GM19043 (cell line): ENCODE measurements at regions not wholly inside any gene's neighbourhood (a gene's known extent, or its start where the extent isn't known, plus 50 kb on each side); places are given as distances from the start of the nearest gene placed in this dataset.

Experiments used
- ATAC-seq: cut with Tn5 transposase; IDR thresholded peaks from one replicate; pipeline ENCODE4 v1.9.1; 2021; ENCODE audit warnings: low read depth; ENCODE audit not compliant: unreplicated experiment

DNA sequence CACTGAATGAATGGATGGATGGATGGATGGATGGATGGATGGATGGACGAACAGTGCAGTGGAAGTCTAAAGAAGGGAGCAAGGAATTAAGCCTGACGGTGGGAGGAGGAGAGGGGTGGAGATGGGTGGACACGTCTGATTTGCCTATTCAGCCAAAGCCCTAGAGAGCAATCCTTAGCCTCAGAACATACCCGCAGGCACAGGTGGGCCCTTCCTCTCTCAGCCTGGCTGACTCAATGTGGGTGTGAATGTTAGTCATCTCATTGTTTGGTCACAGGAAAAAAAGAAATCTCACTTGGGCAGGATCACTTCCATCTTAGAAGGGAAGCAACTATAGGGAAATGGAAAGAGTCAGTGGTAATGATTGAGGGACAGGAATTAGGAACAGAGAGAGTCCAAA is 165.9 kb downstream of the PJA1 start:
- ATAC-seq: no peak

- no peak for ATAC-seq
These were observed 166.5 kb downstream of the PJA1 start for GRCh38 chrX:68998716-68999115.

GRCh38 chrX:68997911-68998310 is 167.3 kb downstream of the PJA1 start:
- no peak for ATAC-seq

DNA sequence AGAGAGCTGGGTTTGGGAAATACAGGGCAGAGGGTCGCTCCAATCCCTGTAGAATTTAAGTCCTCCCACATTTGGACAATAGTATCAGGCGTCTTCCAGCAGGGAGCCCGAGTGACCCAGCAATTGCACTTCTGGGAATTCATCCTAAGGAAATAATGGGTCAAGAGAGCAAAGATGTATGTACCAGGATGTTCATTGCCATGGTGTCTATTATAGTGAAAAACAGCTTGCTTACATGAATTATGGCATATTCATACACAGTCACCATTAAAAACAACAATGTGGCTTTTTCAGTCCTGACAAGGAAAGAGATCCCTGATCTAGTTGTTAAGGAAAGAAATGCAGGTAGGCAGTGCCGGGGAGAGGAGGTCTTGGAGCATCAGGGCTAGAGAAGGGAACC is 167.7 kb downstream of the PJA1 start:
- ATAC-seq: no peak

DNA sequence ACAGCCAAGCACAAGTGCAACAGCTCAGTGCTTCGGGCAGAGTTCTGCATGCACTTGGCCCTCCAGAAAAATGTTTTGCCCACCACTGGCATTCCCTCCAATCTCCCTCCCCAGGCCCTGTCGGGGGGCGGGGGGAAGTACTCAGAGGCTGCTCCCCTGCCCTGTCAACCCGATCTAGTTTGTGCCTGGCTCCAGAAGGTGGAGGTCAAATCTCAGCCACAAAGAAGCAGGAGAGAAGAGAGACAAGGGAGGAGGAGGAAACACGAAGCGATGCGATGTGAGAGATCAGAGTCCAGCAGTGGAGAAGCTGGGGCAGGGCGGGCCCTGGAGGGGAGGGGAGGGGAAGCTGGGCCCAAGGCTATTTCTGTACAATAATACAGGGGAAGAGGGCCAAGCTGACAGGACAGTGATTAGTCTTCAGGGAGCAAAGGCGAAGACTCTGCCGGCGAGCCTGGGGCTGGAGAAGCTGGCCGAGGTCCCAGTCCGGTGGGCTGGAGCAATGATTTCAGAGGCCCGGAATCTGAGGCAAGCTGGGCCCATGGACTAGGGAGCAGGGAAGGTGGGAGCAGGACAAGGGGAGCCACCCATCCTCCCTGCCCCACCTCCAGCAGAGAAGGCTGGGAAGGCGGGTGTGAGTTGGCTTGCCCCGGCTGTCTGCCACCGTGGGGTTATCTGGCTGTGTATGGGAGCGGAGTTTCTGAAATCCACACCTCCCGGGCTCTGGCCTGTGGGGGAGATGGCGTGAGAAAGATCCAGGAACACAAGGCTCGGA is 167.1 kb downstream of the EFNB1 start:
- ATAC-seq: no peak

GRCh38 chrX:68995386-68995779 is 166.6 kb downstream of the EFNB1 start:
- ATAC-seq: no peak

GRCh38 chrX:68994891-68995255 is 166.1 kb downstream of the EFNB1 start:
- no peak for ATAC-seq

DNA sequence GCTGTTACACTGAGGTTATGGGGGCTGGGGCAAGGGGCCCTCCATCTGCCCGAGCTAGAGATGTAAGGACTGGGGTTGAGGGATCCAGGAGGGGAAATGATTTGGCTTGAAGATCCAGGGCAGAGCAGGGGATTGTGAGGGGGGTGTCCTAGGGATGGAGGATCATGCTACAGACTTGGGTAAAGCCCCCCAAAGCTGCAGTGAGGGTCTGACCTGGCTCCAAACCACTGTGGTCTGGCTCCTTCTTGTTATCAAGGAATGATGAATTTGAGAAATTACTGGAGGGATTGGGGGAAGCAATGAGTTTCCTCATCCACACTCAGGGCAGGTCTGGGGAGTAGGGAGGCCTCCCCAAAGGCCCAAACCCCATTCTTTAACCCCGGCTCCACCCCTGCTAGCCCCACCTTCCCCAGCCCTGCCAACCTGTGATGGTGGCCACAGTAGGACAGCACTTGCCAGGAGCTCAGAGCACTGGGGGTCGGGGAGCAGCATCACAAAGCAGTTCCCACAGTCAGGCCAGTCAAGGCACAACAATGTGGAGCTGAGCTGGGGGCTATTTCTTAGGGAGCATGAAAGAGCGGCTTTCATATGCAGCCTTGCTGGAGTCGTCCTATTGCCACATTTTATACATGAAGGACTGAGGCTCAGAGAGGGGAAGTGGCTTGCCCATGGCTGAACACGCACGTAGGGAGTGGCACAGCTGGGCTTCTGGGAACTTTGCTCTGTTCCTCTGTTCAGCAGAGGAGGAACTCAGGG is 165.5 kb downstream of the EFNB1 start:
- ATAC-seq: no peak

DNA sequence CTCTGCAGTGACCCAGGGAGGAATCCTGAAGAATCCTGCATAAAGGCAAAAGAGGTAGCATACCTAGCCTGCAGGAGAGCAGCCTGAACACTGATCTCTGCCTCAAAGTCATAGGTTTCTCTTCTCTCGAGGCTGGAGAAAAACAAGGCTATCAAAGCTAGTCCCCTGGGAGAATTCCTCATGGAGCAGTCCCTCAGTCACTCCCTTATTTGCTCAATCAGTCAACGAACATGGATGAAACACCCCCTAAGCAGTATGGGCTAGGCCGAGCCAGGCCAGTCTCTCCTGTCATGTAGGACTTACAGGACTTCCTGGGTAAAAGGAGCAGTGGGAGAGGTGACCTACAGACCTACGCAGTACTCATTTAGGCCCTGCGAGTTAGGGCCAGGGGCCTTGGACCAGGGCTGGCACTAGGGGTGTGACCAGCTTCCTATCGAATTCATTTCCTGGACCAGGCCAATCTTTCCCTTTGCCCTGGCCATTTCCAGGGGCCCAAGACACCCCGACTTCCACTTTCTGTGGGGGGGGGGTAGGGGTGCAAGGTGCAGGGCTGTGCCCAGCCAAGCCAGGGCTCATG is 164.1 kb downstream of the EFNB1 start:
- ATAC-seq: no peak

GRCh38 chrX:68991691-68992345 is 163.0 kb downstream of the EFNB1 start:
- ATAC-seq: no peak

DNA sequence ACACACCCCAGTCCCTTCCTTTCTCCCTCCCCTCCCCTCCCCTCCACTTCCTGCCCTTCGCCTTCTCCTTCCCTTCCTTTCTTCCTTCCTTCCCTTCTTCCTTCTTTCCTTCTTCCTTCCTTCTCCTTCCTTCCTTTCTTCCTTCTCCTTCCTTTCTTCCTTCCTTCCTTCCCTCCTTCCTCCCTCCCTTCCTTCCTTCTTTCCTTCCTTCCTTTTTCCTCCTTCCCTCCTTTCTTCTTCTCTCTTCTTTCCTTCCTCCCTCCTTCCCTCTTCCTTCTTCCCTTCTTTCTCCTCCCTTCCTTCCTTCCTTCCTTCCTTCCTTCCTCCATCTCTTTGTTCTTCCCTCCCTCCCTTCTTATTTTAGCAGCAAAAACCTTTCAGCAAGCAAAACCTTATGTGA is 162.1 kb downstream of the EFNB1 start:
- no peak for ATAC-seq

DNA sequence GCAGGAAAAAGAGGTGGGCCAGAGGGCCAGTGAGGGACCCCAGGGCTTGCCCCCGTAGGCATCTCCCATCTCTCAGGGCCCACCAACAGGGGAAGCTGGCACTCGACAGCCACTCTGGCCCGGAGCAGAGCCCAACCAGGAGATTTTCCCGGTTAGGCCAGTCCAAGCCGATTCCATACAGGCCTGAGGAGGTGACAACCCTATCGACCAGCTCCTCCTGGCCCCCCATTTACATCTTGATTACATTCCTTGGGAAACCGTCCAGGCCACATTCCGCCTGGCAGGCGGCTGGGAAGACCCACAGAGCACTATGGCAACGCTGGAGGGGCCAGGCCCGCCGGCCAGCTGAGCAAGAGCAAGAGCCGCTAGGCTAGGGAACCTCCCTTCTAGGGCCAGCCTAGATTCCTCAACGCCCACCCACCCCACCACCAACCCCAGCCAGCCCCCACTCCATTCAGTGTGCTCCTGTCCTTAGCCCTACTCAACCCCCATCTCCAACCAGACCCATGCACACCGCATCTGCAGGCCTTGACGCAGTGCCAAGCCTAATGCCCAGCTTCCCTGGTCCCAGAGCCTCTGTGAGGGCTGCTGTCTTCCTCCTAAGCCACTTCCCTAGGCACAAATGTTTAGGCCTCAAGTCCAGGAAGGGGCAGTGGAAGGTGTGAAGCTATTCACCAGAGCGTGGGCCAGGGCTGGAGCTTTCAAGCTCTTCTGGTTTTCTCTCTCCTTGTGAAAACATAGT is 161.2 kb downstream of the EFNB1 start:
- ATAC-seq: no peak

- ATAC-seq: no peak
These were observed 160.6 kb downstream of the EFNB1 start for GRCh38 chrX:68989456-68989855.

GRCh38 chrX:68988865-68989264 is 160.0 kb downstream of the EFNB1 start:
- no peak for ATAC-seq

DNA sequence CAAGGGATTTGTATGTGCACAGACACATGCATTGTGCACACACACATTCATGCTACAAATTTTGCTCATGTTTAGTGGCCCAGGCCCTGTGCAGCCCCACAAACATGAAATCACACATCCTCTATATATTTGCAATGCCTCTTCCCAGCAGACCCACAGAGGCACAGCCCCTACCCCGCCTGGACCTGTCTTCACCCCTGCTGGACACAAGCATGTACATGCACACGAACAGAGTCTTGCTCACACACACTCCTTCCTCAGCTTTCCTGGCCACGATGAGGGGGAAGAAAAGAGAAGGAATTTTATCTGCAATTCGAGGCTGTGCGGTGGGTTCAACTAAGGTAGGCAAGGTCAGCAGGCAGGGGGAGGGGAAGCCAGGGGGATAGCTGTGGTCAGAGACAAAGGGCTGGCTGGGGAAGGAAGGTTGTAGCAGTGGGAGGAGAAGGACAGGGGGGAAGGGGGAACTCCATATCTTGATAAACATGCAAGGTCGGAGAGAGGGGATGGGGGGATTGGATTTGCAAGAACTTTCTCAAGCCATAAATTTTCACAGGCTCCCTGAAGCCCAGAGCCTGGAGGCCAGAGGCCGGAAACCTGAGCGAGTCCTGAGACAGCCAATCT is 156.4 kb downstream of the EFNB1 start:
- no peak for ATAC-seq

GRCh38 chrX:68983004-68983857 is 154.4 kb downstream of the EFNB1 start:
- no peak for ATAC-seq

DNA sequence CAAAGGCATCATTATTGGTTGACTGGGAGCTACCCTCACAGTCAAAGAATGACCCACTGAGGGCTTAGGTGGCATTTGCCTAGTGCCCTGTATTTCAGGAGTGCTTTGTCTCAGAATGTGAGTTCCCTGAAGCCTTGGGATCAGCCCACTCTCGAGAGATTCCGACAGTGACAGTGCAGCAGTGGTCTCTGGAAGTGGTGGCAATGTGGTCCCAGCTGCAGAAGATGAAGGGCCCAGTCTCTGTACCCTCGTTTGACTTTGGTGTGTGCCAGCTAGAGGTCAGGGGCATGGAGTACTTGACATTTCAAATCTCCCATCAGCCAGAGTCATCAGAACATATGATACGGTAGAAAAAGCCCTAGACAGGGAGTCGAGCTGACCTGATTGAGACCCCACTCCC is 153.7 kb downstream of the EFNB1 start:
- no peak for ATAC-seq

DNA sequence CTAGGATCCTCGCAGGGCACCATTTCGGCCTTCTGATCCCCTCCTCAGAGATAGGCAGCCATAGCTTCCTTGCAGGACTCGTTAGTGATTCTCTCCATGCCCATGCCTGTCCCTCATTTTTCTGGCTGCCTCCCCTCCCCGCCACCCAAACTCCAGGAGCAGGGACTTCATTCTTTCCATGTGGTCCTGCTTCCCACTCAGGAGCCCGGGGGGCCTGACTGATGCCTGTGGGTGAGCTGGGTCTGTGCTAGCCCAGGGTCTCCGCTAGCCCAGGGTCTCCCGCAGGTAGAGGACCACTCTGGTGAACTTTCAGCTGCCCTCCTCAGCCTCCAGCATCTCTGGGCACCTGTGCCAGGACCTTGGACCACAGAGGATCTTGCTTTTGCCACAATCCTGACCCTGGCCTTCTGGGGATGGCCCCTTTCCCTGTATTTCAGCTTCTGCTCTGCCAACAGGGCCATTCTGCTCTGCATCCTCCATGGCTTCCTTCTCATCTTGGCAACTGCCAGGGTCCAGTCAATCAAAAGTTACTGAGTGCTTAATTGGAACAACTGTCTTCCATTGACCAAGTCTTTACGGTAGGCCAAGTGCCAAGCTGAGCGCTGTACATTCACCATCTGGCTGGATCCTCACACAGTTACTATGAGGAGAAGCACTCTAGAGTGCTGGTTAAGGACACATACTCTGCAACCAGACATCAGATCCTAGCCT is 152.2 kb downstream of the EFNB1 start:
- no peak for ATAC-seq

GRCh38 chrX:68978655-68979054 is 149.8 kb downstream of the EFNB1 start:
- no peak for ATAC-seq
